Body of pancreas (tissue), 4 donors: ENCODE measurements at regions not wholly inside any gene's neighbourhood (a gene's known extent, or its start where the extent isn't known, plus 50 kb on each side); places are given as distances from the start of the nearest gene placed in this dataset.

ENCODE experiments used
- CTCF ChIP-seq, 7 experiments: fragments of 450-650 bp in 4 of 7; fragments of 200-600 bp in 3 of 7; sonication (generic) in 3 of 7; IDR thresholded peaks; one replicate each; pipeline ENCODE4 v1.5.1; 2016 to 2019; ENCODE audit warnings: antibody characterized with exemption in 7 of 7
- POLR2A ChIP-seq, 3 donors: fragments of 450-650 bp; IDR thresholded peaks; one replicate each; pipeline ENCODE4 v1.6.1; 2016; ENCODE audit warnings: antibody characterized with exemption in 3 of 3, mild to moderate bottlenecking in 2 of 3

GRCh38 chr2:238704471-238705225, 143.2 kb upstream of the TWIST2 start:
- TF ChIP-seq CTCF (IDR thresholded peaks at IDR 0.05) (no peak), POLR2A (IDR thresholded peaks at IDR 0.05) (no peak)
